HEK293T (cell line): ENCODE measurements at regions not wholly inside any gene's neighbourhood (a gene's known extent, or its start where the extent isn't known, plus 50 kb on each side); places are given as distances from the start of the nearest gene placed in this dataset.

Source experiments
- ARNT ChIP-seq: fragments of 450-650 bp; IDR thresholded peaks from 2 replicates; pipeline ENCODE4 v1.6.1; 2017; ENCODE audit warnings: mild to moderate bottlenecking
- BHLHE40 ChIP-seq: fragments of 450-650 bp; IDR thresholded peaks from 2 replicates; pipeline ENCODE4 v1.6.1; 2016; ENCODE audit warnings: mild to moderate bottlenecking, moderate library complexity, borderline replicate concordance
- CTBP1 ChIP-seq: fragments of 450-650 bp; IDR thresholded peaks from 2 replicates; pipeline ENCODE4 v1.6.1; 2016; ENCODE audit warnings: borderline replicate concordance
- ELF4 ChIP-seq: fragments of 450-650 bp; IDR thresholded peaks from 2 replicates; pipeline ENCODE4 v1.6.1; 2017; ENCODE audit warnings: antibody characterized with exemption
- FOXA1 ChIP-seq: fragments of 450-650 bp; IDR thresholded peaks from 2 replicates; pipeline ENCODE4 v1.6.1; 2016; ENCODE audit warnings: mild to moderate bottlenecking
- FOXK2 ChIP-seq: fragments of 450-650 bp; IDR thresholded peaks from 2 replicates; pipeline ENCODE4 v1.6.1; 2016; ENCODE audit warnings: mild to moderate bottlenecking
- HDGF ChIP-seq: fragments of 450-650 bp; IDR thresholded peaks from 2 replicates; pipeline ENCODE4 v1.6.1; 2017; ENCODE audit warnings: antibody characterized with exemption, borderline replicate concordance
- LEF1 ChIP-seq: fragments of 450-650 bp; IDR thresholded peaks from 2 replicates; pipeline ENCODE4 v1.6.1; 2017; ENCODE audit warnings: mild to moderate bottlenecking, borderline replicate concordance
- SP1 ChIP-seq: fragments of 450-650 bp; IDR thresholded peaks from 2 replicates; pipeline ENCODE4 v1.6.1; 2017
- TARDBP ChIP-seq: fragments of 450-650 bp; IDR thresholded peaks from 2 replicates; pipeline ENCODE4 v1.6.1; 2016
- ZNF384 ChIP-seq: fragments of 450-650 bp; IDR thresholded peaks from 2 replicates; pipeline ENCODE4 v1.6.1; 2016
- TF ChIP-seq, protein P1 (sequence below): fragments of 450-650 bp; IDR thresholded peaks from 2 replicates; pipeline ENCODE4 v1.6.1; 2016

DNA sequence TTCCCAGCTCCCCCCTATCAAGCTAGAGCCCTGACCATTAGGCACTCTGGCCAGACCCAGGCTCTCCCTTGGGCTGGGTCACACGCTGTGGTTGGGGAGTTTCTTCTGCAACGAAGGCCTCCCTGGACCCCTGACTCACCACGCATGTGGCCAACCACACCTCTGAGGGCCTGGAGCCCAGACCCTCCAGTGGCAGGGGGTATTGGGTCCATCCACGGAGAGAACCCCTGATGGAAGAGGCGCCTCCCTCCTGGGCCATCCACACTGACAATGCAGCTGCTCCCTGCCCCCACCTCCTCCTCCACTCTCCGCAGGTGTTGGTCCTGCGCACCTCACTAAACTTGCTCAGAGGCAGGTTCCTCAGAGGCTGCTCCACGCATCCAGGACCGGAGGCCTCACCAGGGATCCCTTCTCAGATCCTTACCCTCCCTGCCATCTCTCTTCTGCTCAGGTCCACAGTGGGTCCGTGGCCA is 125.4 kb downstream of the RNASET2 start:
- TF ChIP-seq ZNF384 (no peak), LEF1 (no peak), FOXK2 (no peak), BHLHE40 (no peak), FOXA1 (no peak), ELF4 (no peak), TARDBP (no peak), ARNT (no peak), SP1 (no peak), CTBP1 (no peak), HDGF (no peak)
- TF ChIP-seq, protein P1, sequence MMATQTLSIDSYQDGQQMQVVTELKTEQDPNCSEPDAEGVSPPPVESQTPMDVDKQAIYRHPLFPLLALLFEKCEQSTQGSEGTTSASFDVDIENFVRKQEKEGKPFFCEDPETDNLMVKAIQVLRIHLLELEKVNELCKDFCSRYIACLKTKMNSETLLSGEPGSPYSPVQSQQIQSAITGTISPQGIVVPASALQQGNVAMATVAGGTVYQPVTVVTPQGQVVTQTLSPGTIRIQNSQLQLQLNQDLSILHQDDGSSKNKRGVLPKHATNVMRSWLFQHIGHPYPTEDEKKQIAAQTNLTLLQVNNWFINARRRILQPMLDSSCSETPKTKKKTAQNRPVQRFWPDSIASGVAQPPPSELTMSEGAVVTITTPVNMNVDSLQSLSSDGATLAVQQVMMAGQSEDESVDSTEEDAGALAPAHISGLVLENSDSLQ, result no peak
